ENCODE measurements at regions not wholly inside any gene's neighbourhood (a gene's known extent, or its start where the extent isn't known, plus 50 kb on each side); places are given as distances from the start of the nearest gene placed in this dataset.
A peak's percentile ranks its signal among the peaks of the same experiment; 100 is the strongest.

DNA sequence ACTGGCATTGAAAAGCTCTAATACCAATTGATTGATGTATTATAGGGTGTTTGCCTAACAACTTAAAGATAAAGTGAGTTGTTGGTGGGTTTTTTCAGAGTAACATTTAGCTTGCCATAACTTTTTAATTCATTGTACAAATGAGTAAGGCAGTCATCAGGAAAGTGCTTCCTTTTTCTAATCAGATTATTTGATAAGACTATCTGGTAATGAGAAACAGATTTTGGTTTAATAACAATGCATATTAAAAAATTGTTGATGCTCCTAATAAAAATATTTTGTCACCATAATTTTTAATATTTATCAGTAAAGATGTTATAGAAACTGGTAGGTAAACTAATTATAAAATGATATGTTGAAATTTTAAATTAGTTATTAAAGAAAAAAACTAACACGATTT lies 51.3 kb downstream of the BLTP1 start:
- DNase-seq (ENCODE audit: low spot score): no peak

GRCh38 chr4:122205687-122206086 lies 53.6 kb downstream of the BLTP1 start:
- no peak for DNase-seq (ENCODE audit: low spot score)

DNA sequence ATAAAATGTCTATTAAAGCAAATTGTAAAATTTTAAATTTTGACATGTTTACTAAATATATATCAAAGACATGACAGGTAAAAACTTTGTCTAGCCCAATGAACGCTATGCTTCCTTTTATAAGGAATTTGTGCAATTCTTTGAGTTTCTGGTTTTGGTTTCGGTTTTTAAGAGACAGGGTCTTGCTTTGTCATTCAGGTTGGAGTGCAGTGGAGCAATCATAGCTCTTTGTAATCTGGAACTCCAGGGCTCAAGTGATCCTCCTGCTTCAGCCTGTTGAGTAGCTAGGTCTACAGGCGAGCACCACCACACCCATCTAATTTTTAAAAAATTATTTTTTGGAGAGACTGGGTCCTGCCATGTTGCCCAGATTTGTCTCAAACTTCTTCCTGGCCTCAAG lies 60.7 kb downstream of the BLTP1 start:
- DNase-seq (ENCODE audit: low spot score): no peak

GRCh38 chr4:122218762-122219161 lies 66.6 kb downstream of the BLTP1 start:
- no peak for DNase-seq (ENCODE audit: low spot score)

DNA sequence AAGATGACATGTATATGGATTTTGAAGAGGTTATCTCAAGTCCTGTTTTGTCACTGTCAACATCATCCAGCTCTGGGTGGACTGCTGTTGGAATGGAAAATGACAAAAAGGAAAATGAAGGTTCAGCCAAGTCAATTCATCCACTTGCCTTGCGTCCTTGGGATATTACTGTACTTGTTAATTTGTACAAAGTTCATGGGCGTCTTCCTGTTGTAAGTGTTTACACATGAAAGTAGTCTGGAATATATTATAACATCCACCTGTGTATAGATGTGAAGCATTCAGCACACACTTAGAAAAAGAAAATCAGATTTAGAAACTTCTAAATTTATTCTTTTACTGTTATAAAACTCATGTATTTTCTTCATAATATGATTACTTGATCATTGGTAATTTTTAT lies 67.2 kb downstream of the BLTP1 start:
- DNase-seq (ENCODE audit: low spot score): no peak

DNA sequence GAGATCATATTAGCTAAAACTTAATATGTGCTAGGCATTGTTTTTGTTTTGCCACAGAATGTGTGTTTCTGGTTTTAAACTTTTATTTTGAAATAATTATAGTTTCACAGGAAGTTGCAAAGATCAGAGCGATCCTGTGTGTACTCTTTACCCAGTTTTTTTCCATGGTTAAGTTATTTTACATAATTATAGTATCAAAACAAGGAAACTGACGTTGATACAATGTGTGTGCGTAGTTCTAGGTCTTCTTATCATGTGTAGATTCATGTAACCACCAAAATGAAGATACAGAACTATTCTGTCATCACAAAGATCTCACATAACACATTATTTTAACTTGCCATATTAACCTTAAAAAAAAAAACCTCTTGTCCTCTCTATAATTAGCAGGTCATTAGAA lies 69.2 kb downstream of the BLTP1 start:
- no peak for DNase-seq (ENCODE audit: low spot score)

DNA sequence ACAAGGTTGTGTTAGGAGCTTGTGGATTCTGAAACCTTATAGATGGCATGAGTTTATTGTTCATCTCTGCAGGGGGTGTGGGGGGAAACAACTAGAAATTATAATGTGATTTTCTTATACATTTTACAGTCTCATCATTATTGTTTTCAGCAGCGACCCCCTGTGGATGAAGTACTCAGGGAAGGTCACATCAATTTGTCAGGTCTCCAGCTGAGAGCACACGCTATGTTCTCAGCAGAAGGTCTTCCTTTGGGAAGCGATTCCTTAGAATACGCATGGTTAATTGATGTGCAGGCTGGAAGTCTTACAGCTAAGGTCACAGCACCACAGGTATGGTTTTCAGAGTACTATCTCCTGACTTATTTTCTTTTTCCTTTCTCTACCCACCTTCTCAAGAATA lies 72.2 kb downstream of the BLTP1 start:
- peak; percentile 7 for DNase-seq (ENCODE audit: low spot score)

- no peak for DNase-seq (ENCODE audit: low spot score)
Measured at GRCh38 chr4:122227202-122227601, 75.1 kb downstream of the BLTP1 start.

GRCh38 chr4:122229857-122230256 lies 77.7 kb downstream of the BLTP1 start:
- no peak for DNase-seq (ENCODE audit: low spot score)

GRCh38 chr4:122232633-122233032 lies 80.5 kb downstream of the BLTP1 start:
- no peak for DNase-seq (ENCODE audit: low spot score)

GRCh38 chr4:122234686-122235085 lies 82.6 kb downstream of the BLTP1 start:
- DNase-seq (ENCODE audit: low spot score): no peak

DNA sequence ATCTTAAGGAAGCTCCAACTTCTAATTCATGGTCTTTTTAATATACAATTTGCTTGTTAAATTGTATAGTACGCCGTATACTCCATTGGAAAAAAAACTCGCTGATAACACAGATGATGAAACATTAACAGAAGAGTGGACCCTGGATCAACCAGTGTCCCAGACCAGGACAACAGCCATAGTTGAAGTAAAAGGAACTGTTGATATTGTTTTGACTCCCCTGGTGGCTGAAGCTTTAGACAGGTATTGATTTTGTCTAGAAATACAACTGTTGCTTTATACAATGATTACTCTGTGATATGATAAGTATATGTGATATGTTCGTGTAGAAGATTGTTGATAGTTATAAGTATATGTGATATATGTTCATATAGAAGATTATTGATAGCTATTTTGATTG lies 91.7 kb downstream of the BLTP1 start:
- DNase-seq (ENCODE audit: low spot score): no peak

DNA sequence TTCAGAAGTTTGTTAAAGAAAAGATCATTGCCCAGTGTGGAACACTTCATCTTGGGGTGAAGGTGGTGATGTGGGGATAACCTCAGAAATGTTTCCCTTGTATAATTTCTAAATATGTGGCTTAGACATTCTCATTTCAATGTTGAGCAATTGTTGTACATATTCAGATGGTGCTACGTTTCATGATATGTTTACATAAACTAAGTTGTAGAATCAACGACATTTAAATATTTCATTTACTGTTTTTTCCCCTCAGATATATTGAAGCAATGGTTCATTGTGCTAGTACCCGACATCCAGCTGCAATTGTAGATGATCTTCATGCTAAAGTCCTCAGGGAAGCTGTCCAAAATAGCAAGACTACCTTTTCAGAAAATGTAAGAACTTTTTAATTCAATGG lies 92.6 kb downstream of the BLTP1 start:
- no peak for DNase-seq (ENCODE audit: low spot score)

GRCh38 chr4:122246551-122246950 lies 94.4 kb downstream of the BLTP1 start:
- no peak for DNase-seq (ENCODE audit: low spot score)

- DNase-seq (ENCODE audit: low spot score): no peak
Measured at GRCh38 chr4:122249357-122249756, 97.2 kb downstream of the BLTP1 start.

GRCh38 chr4:122252584-122252983 lies 100.5 kb downstream of the BLTP1 start:
- DNase-seq (ENCODE audit: low spot score): no peak

DNA sequence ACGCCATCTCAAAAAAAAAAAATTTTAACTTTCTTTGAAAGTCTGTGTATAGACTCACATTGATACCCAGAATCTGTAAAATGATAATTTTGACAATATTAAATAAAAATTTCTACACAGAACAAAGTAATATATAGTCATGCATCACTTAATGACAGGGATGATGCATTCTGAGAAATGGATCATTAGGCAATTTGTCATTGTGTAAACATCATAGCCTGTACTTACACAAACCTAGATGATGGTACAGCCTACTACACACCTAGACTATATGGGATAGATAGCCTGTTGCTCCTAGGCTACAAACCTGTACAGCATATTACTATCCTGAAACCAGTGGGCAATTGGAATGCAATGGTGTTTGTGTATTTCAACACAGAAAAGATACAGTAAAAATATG lies 107.7 kb downstream of the BLTP1 start:
- no peak for DNase-seq (ENCODE audit: low spot score)

DNA sequence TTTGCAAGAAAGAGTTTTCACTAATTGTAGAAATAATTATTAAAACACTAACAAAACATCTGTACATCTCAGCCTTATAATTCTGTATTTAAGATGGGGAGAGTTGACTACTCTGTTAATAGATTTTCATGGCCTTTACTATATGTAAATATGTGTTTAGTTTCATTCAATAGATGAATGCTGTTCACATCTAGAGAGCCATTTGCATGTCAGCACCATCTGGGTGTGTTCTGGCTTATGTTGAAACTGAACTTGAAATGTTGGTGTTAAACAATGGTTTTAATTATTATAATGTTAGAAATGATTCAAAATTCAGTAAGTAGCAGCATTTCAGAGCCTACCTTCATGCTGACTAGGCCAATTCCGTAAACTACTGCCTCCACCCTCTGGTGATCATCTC lies 102.5 kb upstream of the ADAD1 start:
- DNase-seq (ENCODE audit: low spot score): no peak

GRCh38 chr4:122278976-122279375 lies 99.8 kb upstream of the ADAD1 start:
- DNase-seq (ENCODE audit: low spot score): no peak

GRCh38 chr4:122279670-122280069 lies 99.1 kb upstream of the ADAD1 start:
- no peak for DNase-seq (ENCODE audit: low spot score)

DNA sequence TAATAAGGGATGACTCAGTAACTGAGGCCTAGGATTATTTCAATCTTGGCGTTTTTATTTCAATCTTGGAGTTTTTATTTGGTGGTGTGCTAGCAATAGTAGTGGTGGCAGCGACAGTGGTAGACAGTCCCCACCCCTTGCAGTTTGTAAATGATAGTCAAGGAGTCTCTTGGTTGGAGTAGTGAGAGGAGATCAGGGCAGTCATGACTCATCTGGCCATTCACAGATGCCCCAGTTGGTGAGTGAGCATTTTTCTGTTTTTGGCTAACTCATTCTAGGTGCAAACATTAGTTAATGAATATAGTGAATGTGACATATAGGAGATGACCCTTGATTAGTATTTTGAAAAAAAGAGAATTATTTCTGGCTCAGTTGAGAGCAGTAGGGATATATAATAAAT lies 93.5 kb upstream of the ADAD1 start:
- no peak for DNase-seq (ENCODE audit: low spot score)

- no peak for DNase-seq (ENCODE audit: low spot score)
Measured at GRCh38 chr4:122293374-122294365, 85.1 kb upstream of the ADAD1 start.

GRCh38 chr4:122297694-122298093 lies 81.1 kb upstream of the ADAD1 start:
- no peak for DNase-seq (ENCODE audit: low spot score)

GRCh38 chr4:122300776-122301175 lies 78.0 kb upstream of the ADAD1 start:
- DNase-seq (ENCODE audit: low spot score): no peak

All from CD4-positive, alpha-beta T cell treated with Interleukin-15 for 4 hours (primary cell).